ENCODE measurements at regions not wholly inside any gene's neighbourhood (a gene's known extent, or its start where the extent isn't known, plus 50 kb on each side); places are given as distances from the start of the nearest gene placed in this dataset.

- no peak overlapping the region for H3K4me3 Mint-ChIP-seq (ENCODE audit: unreplicated experiment)
- no TSS peak for BruUV-seq (replicated peaks)
- no peaks in the 10 kb centered on the region for H3K36me3 Mint-ChIP-seq (ENCODE audit: insufficient read depth, unreplicated experiment)
- POLR2A ChIA-PET, result no interaction called here
- peaks cover 30% of the 10 kb centered on the region for H3K9me3 Mint-ChIP-seq (ENCODE audit: unreplicated experiment)
- H3K27me3 Mint-ChIP-seq (ENCODE audit: insufficient read depth, unreplicated experiment), result no peaks in the 10 kb centered on the region
- intact Hi-C loops (cut with micrococcal nuclease), result no loop called here
- TF ChIP-seq CTCF (IDR thresholded peaks at IDR 0.05; ENCODE audit: unreplicated experiment), result no peak
- H3K27ac Mint-ChIP-seq (ENCODE audit: low read depth, unreplicated experiment), result no peak overlapping the region
- DNase-seq (ENCODE audit: unreplicated experiment), result no peak
- CTCF ChIA-PET, result interaction anchor here (0.6 to 0.7 kb wide), 2 partner anchors 612 to 1002 kb away, joined by 3 read pairs; no protein-coding TSS in a partner anchor
- H3K4me1 Mint-ChIP-seq (ENCODE audit: insufficient read depth, unreplicated experiment), result peaks cover 6% of the 10 kb centered on the region
Observed at GRCh38 chr16:52379551-52379950, 167.4 kb downstream of the TOX3 start.

GRCh38 chr16:52376676-52377280 lies 170.2 kb downstream of the TOX3 start:
- no peaks in the 10 kb centered on the region for H3K27me3 Mint-ChIP-seq (ENCODE audit: insufficient read depth, unreplicated experiment)
- no peak for DNase-seq (ENCODE audit: unreplicated experiment)
- TF ChIP-seq CTCF (IDR thresholded peaks at IDR 0.05; ENCODE audit: unreplicated experiment), result no peak
- ChIA-PET CTCF (interaction anchor here (0.7 to 0.8 kb wide), 2 partner anchors 185 to 483 kb away, joined by 3 to 4 read pairs; no protein-coding TSS in a partner anchor), POLR2A (interaction anchor here (0.6 kb wide), 1 partner anchor 367 kb away, joined by 3 read pairs; no protein-coding TSS in a partner anchor)
- no peak overlapping the region for H3K4me3 Mint-ChIP-seq (ENCODE audit: unreplicated experiment)
- no TSS peak for BruUV-seq (replicated peaks)
- H3K9me3 Mint-ChIP-seq (ENCODE audit: unreplicated experiment), result peaks cover 33% of the 10 kb centered on the region
- H3K36me3 Mint-ChIP-seq (ENCODE audit: insufficient read depth, unreplicated experiment), result no peaks in the 10 kb centered on the region
- no peaks in the 10 kb centered on the region for H3K4me1 Mint-ChIP-seq (ENCODE audit: insufficient read depth, unreplicated experiment)
- intact Hi-C loops (cut with micrococcal nuclease), result no loop called here
- no peak overlapping the region for H3K27ac Mint-ChIP-seq (ENCODE audit: low read depth, unreplicated experiment)

GRCh38 chr16:52372313-52372712 lies 174.6 kb downstream of the TOX3 start:
- CTCF ChIA-PET, result no interaction called here
- POLR2A ChIA-PET, result interaction anchor here (0.8 kb wide), 1 partner anchor 97 kb away, joined by 3 read pairs; no protein-coding TSS in a partner anchor
- intact Hi-C loops (cut with micrococcal nuclease), result no loop called here
- no peak overlapping the region for H3K4me3 Mint-ChIP-seq (ENCODE audit: unreplicated experiment)
- TF ChIP-seq CTCF (IDR thresholded peaks at IDR 0.05; ENCODE audit: unreplicated experiment), result no peak
- no peaks in the 10 kb centered on the region for H3K36me3 Mint-ChIP-seq (ENCODE audit: insufficient read depth, unreplicated experiment)
- no peak for DNase-seq (ENCODE audit: unreplicated experiment)
- peaks cover 28% of the 10 kb centered on the region for H3K9me3 Mint-ChIP-seq (ENCODE audit: unreplicated experiment)
- H3K4me1 Mint-ChIP-seq (ENCODE audit: insufficient read depth, unreplicated experiment), result no peaks in the 10 kb centered on the region
- no TSS peak for BruUV-seq (replicated peaks)
- H3K27ac Mint-ChIP-seq (ENCODE audit: low read depth, unreplicated experiment), result no peak overlapping the region
- H3K27me3 Mint-ChIP-seq (ENCODE audit: insufficient read depth, unreplicated experiment), result no peaks in the 10 kb centered on the region

- DNase-seq (ENCODE audit: unreplicated experiment), result no peak
- Mint-ChIP-seq H3K4me1 (ENCODE audit: insufficient read depth, unreplicated experiment) (no peaks in the 10 kb centered on the region), H3K36me3 (ENCODE audit: insufficient read depth, unreplicated experiment) (no peaks in the 10 kb centered on the region), H3K9me3 (ENCODE audit: unreplicated experiment) (peaks cover 18% of the 10 kb centered on the region), H3K27ac (ENCODE audit: low read depth, unreplicated experiment) (no peak overlapping the region), H3K27me3 (ENCODE audit: insufficient read depth, unreplicated experiment) (no peaks in the 10 kb centered on the region), H3K4me3 (ENCODE audit: unreplicated experiment) (no peak overlapping the region)
- CTCF ChIA-PET, result no interaction called here
- intact Hi-C loops (cut with micrococcal nuclease), result no loop called here
- TF ChIP-seq CTCF (IDR thresholded peaks at IDR 0.05; ENCODE audit: unreplicated experiment), result no peak
- POLR2A ChIA-PET, result no interaction called here
- BruUV-seq (replicated peaks), result no TSS peak
Observed at GRCh38 chr16:52368859-52369258, 178.1 kb downstream of the TOX3 start.
